Mesenchymal stem cell (in vitro differentiated cells and primary cell): ENCODE measurements at regions not wholly inside any gene's neighbourhood (a gene's known extent, or its start where the extent isn't known, plus 50 kb on each side); places are given as distances from the start of the nearest gene placed in this dataset.

Experiments
- DNase-seq: peaks from one replicate; pipeline ENCODE4 v3.0.0-alpha.2; 2013
- H2AFZ ChIP-seq: one replicate; pipeline ENCODE4 v1.6.1; 2013; ENCODE audit warnings: low read depth, mild to moderate bottlenecking, control low read depth, inconsistent platforms, low read length, moderate library complexity
- H2AK5ac ChIP-seq: 2 replicates; pipeline ENCODE4 v1.6.1; 2013; ENCODE audit warnings: low read length, moderate library complexity, mild to moderate bottlenecking, inconsistent platforms; ENCODE audit not compliant: severe bottlenecking
- H2BK120ac ChIP-seq: one replicate; pipeline ENCODE4 v1.6.1; 2013; ENCODE audit warnings: low read depth, mild to moderate bottlenecking, inconsistent platforms, low read length, moderate library complexity
- H2BK12ac ChIP-seq, 2 experiments: one replicate each; pipeline ENCODE4 v1.6.1; 2013; ENCODE audit warnings: inconsistent platforms in 2 of 2, low read length in 2 of 2, mild to moderate bottlenecking in 2 of 2, moderate library complexity in 2 of 2, control low read depth in 1 of 2
- H2BK15ac ChIP-seq: one replicate; pipeline ENCODE4 v1.6.1; 2013; ENCODE audit warnings: mild to moderate bottlenecking, low read depth, inconsistent platforms; ENCODE audit not compliant: poor library complexity, severe bottlenecking
- H2BK5ac ChIP-seq: 2 replicates; pipeline ENCODE4 v1.6.1; 2013; ENCODE audit warnings: low read depth, mild to moderate bottlenecking, low read length, control low read depth, inconsistent platforms; ENCODE audit not compliant: poor library complexity, severe bottlenecking
- H3K14ac ChIP-seq, 2 experiments: one replicate each; pipeline ENCODE4 v1.6.1; 2013; ENCODE audit warnings: inconsistent platforms in 2 of 2, low read length in 2 of 2, control low read depth in 1 of 2, mild to moderate bottlenecking in 1 of 2, moderate library complexity in 1 of 2
- H3K18ac ChIP-seq, 2 experiments: one replicate each; pipeline ENCODE4 v1.6.1; 2013; ENCODE audit warnings: inconsistent platforms in 2 of 2, low read length in 2 of 2, control low read depth in 1 of 2, low read depth in 1 of 2, mild to moderate bottlenecking in 1 of 2
- H3K23ac ChIP-seq, 2 experiments: one replicate each; pipeline ENCODE4 v1.6.1; 2013; ENCODE audit warnings: inconsistent platforms in 2 of 2, low read length in 2 of 2, mild to moderate bottlenecking in 2 of 2, moderate library complexity in 2 of 2, control low read depth in 1 of 2
- H3K27ac ChIP-seq: 2 replicates; pipeline ENCODE4 v1.5.1; 2013; ENCODE audit warnings: mild to moderate bottlenecking, moderate library complexity, low read length, control low read depth, inconsistent platforms; ENCODE audit not compliant: poor library complexity, severe bottlenecking
- H3K27me3 ChIP-seq, 2 experiments: 2 replicates each; pipeline versions ENCODE4 v1.6.1 to v1.7.0; 2013; ENCODE audit warnings: low read length in 2 of 2, mild to moderate bottlenecking in 2 of 2, moderate library complexity in 2 of 2, control low read depth in 1 of 2, inconsistent platforms in 1 of 2; ENCODE audit not compliant: control insufficient read depth in 1 of 2, insufficient read depth in 1 of 2
- H3K36me3 ChIP-seq, 2 experiments: 2 replicates each; pipeline versions ENCODE4 v1.6.1 to v1.7.0; 2013; ENCODE audit warnings: low read length in 2 of 2, control low read depth in 1 of 2, inconsistent platforms in 1 of 2, low read depth in 1 of 2, mild to moderate bottlenecking in 1 of 2; ENCODE audit not compliant: insufficient read depth in 2 of 2, control insufficient read depth in 1 of 2
- H3K4ac ChIP-seq, 2 experiments: one replicate each; pipeline ENCODE4 v1.6.1; 2013; ENCODE audit warnings: inconsistent platforms in 2 of 2, low read length in 2 of 2, mild to moderate bottlenecking in 2 of 2, moderate library complexity in 2 of 2, control low read depth in 1 of 2, low read depth in 1 of 2
- H3K4me1 ChIP-seq: 2 replicates; pipeline ENCODE4 v1.6.1; 2013; ENCODE audit warnings: low read depth, low read length, control low read depth; ENCODE audit not compliant: control insufficient read depth, insufficient read depth
- H3K4me2 ChIP-seq: 2 replicates; pipeline ENCODE4 v1.6.1; 2013; ENCODE audit warnings: low read length, mild to moderate bottlenecking, inconsistent platforms; ENCODE audit not compliant: poor library complexity, severe bottlenecking
- H3K4me3 ChIP-seq, 2 experiments: 2 replicates each; pipeline versions ENCODE4 v1.5.1 to v1.7.0; 2013; ENCODE audit warnings: low read length in 2 of 2, mild to moderate bottlenecking in 2 of 2, control low read depth in 1 of 2, low read depth in 1 of 2; ENCODE audit not compliant: insufficient read depth in 1 of 2
- H3K79me1 ChIP-seq: replicated peaks from 2 replicates; pipeline ENCODE4 v1.6.1; 2013; ENCODE audit warnings: mild to moderate bottlenecking, control low read depth, low read length, inconsistent platforms; ENCODE audit not compliant: poor library complexity, severe bottlenecking
- H3K9ac ChIP-seq: 2 replicates; pipeline ENCODE4 v1.7.0; 2013; ENCODE audit warnings: mild to moderate bottlenecking, low read length, moderate library complexity
- H3K9me3 ChIP-seq: 2 replicates; pipeline ENCODE4 v1.7.0; 2013; ENCODE audit warnings: mild to moderate bottlenecking, low read length; ENCODE audit not compliant: control insufficient read depth
- H4K8ac ChIP-seq: one replicate; pipeline ENCODE4 v1.6.1; 2013; ENCODE audit warnings: inconsistent platforms, mild to moderate bottlenecking, low read length, moderate library complexity
- H4K91ac ChIP-seq: one replicate; pipeline ENCODE4 v1.6.1; 2013; ENCODE audit warnings: mild to moderate bottlenecking, low read length, inconsistent platforms
- WGBS: methylation state at CpG from one replicate; pipeline ENCODE4 v1.1.7; 2013; ENCODE audit warnings: mixed read lengths; 5-methylcytosine and 5-hydroxymethylcytosine counted together

GRCh38 chr15:62858343-62858742 lies 184.2 kb upstream of the TPM1 start:
- no peak for DNase-seq
- WGBS: 65% methylated on average over 2 of the region's 2 CpGs

GRCh38 chr15:62862717-62863116 lies 179.8 kb upstream of the TPM1 start:
- H3K79me1 ChIP-seq: no peaks in the 10 kb centered on the region
- H4K8ac ChIP-seq: no peak overlapping the region
- no peak overlapping the region for H2BK15ac ChIP-seq
- DNase-seq: no peak
- H3K9ac ChIP-seq: no peak overlapping the region
- H2BK12ac ChIP-seq: no peak overlapping the region
- H3K4me1 ChIP-seq: peaks cover 2% of the 10 kb centered on the region
- H2BK120ac ChIP-seq: no peak overlapping the region
- H3K36me3 ChIP-seq: no peaks in the 10 kb centered on the region
- H2BK5ac ChIP-seq: no peak overlapping the region
- H3K14ac ChIP-seq: no peak overlapping the region
- H3K27ac ChIP-seq: no peak overlapping the region
- no peak overlapping the region for H3K4ac ChIP-seq
- H3K4me2 ChIP-seq: no peak overlapping the region
- no peak overlapping the region for H3K23ac ChIP-seq
- no peaks in the 10 kb centered on the region for H3K9me3 ChIP-seq
- H2AK5ac ChIP-seq: no peak overlapping the region
- H3K4me3 ChIP-seq: no peak overlapping the region
- WGBS: 81% methylated on average over 2 of the region's 2 CpGs
- no peak overlapping the region for H2AFZ ChIP-seq
- H3K27me3 ChIP-seq: no peaks in the 10 kb centered on the region
- no peak overlapping the region for H4K91ac ChIP-seq
- no peak overlapping the region for H3K18ac ChIP-seq

More at GRCh38 chr15:62858343-62858742, 184.2 kb upstream of the TPM1 start:
- Histone ChIP-seq H3K27me3 (peaks cover 0 to 5% of the 10 kb centered on the region in 2 experiments), H3K4ac (no peak overlapping the region), H2BK15ac (no peak overlapping the region), H3K79me1 (no peaks in the 10 kb centered on the region), H3K36me3 (no peaks in the 10 kb centered on the region), H3K4me2 (no peak overlapping the region), H3K9ac (no peak overlapping the region), H4K8ac (no peak overlapping the region), H2BK12ac (no peak overlapping the region), H2BK120ac (no peak overlapping the region), H3K18ac (no peak overlapping the region), H2AFZ (no peak overlapping the region), H3K4me3 (no peak overlapping the region), H2BK5ac (no peak overlapping the region), H4K91ac (no peak overlapping the region), H3K27ac (no peak overlapping the region), H3K4me1 (peaks cover 22% of the 10 kb centered on the region), H2AK5ac (no peak overlapping the region), H3K14ac (no peak overlapping the region), H3K23ac (no peak overlapping the region), H3K9me3 (no peaks in the 10 kb centered on the region)

- Histone ChIP-seq H3K9me3 (no peaks in the 10 kb centered on the region), H3K27me3 (no peaks in the 10 kb centered on the region), H3K14ac (no peak overlapping the region), H3K9ac (no peak overlapping the region), H2BK5ac (no peak overlapping the region), H3K79me1 (no peaks in the 10 kb centered on the region), H4K91ac (no peak overlapping the region), H3K4me1 (no peaks in the 10 kb centered on the region), H3K4ac (no peak overlapping the region), H3K27ac (no peak overlapping the region), H3K4me3 (no peak overlapping the region), H2AFZ (no peak overlapping the region), H2AK5ac (peak overlapping the region; percentile 26), H3K4me2 (no peak overlapping the region), H3K18ac (no peak overlapping the region), H3K23ac (no peak overlapping the region), H2BK12ac (peak overlapping the region in 1 of 2 experiments; percentile 43), H2BK120ac (no peak overlapping the region), H4K8ac (no peak overlapping the region), H2BK15ac (peak overlapping the region; percentile 65), H3K36me3 (no peaks in the 10 kb centered on the region)
- WGBS: 82% methylated on average over 6 of the region's 6 CpGs
- DNase-seq: no peak
These were observed 176.2 kb upstream of the TPM1 start for GRCh38 chr15:62866366-62866765.

GRCh38 chr15:62867844-62868243 lies 174.7 kb upstream of the TPM1 start:
- H3K4ac ChIP-seq: no peak overlapping the region
- H3K4me1 ChIP-seq: no peaks in the 10 kb centered on the region
- DNase-seq: no peak
- no peak overlapping the region for H3K9ac ChIP-seq
- H2BK5ac ChIP-seq: no peak overlapping the region
- H3K18ac ChIP-seq: no peak overlapping the region
- H3K27me3 ChIP-seq: no peaks in the 10 kb centered on the region
- H4K91ac ChIP-seq: no peak overlapping the region
- no peak overlapping the region for H4K8ac ChIP-seq
- no peak overlapping the region for H3K23ac ChIP-seq
- no peak overlapping the region for H3K14ac ChIP-seq
- no peaks in the 10 kb centered on the region for H3K79me1 ChIP-seq
- WGBS: 97% methylated on average over 4 of the region's 4 CpGs
- no peak overlapping the region for H2BK120ac ChIP-seq
- H3K4me2 ChIP-seq: no peak overlapping the region
- no peak overlapping the region for H3K27ac ChIP-seq
- no peaks in the 10 kb centered on the region for H3K36me3 ChIP-seq
- H2AK5ac ChIP-seq: no peak overlapping the region
- H2BK15ac ChIP-seq: no peak overlapping the region
- no peaks in the 10 kb centered on the region for H3K9me3 ChIP-seq
- H2AFZ ChIP-seq: no peak overlapping the region
- H3K4me3 ChIP-seq: no peak overlapping the region
- H2BK12ac ChIP-seq: no peak overlapping the region
